HFFc6 (cell line): ENCODE measurements at regions not wholly inside any gene's neighbourhood (a gene's known extent, or its start where the extent isn't known, plus 50 kb on each side); places are given as distances from the start of the nearest gene placed in this dataset.

Source experiments
- DNase-seq: peaks from one replicate; pipeline ENCODE4 v3.0.0-alpha.2; 2018
- H3K27ac Mint-ChIP-seq: 2 replicates; pipeline ENCODE4 v1.8.0; 2020; ENCODE audit warnings: mild to moderate bottlenecking, mixed read lengths
- H3K27me3 Mint-ChIP-seq: 2 replicates; pipeline ENCODE4 v1.8.0; 2021; ENCODE audit warnings: mild to moderate bottlenecking, moderate library complexity, mixed read lengths; ENCODE audit not compliant: insufficient read depth
- H3K36me3 Mint-ChIP-seq: 2 replicates; pipeline ENCODE4 v1.8.0; 2021; ENCODE audit warnings: low read depth, mixed read lengths
- H3K4me1 Mint-ChIP-seq: 2 replicates; pipeline ENCODE4 v1.8.0; 2020; ENCODE audit warnings: low read depth, mixed read lengths
- H3K4me3 Mint-ChIP-seq: 2 replicates; pipeline ENCODE4 v1.8.0; 2020; ENCODE audit warnings: mild to moderate bottlenecking, moderate library complexity, mixed read lengths
- H3K9me3 Mint-ChIP-seq: 2 replicates; pipeline ENCODE4 v1.8.0; 2020; ENCODE audit warnings: mild to moderate bottlenecking, mixed read lengths
- CTCF ChIP-seq: fragments of 200-600 bp; sonication (generic); IDR thresholded peaks from 2 replicates; pipeline ENCODE4 v1.5.0; 2021; ENCODE audit warnings: antibody characterized with exemption, mild to moderate bottlenecking

- Mint-ChIP-seq H3K27ac (no peak overlapping the region), H3K9me3 (no peaks in the 10 kb centered on the region; the same call in 1 of the 2 replicates), H3K27me3 (peaks cover 2% of the 10 kb centered on the region; the same call in 1 of the 2 replicates), H3K4me1 (no peaks in the 10 kb centered on the region), H3K36me3 (no peaks in the 10 kb centered on the region), H3K4me3 (no peak overlapping the region)
- no peak for TF ChIP-seq CTCF
- DNase-seq: no peak
Measured at GRCh38 chr18:60277855-60278480, 94.6 kb downstream of the MC4R start.

GRCh38 chr18:60267391-60268058 lies 105.0 kb downstream of the MC4R start:
- no peak for DNase-seq
- Mint-ChIP-seq H3K4me3 (no peak overlapping the region), H3K27me3 (peaks cover 2% of the 10 kb centered on the region), H3K36me3 (no peaks in the 10 kb centered on the region), H3K9me3 (no peaks in the 10 kb centered on the region), H3K4me1 (no peaks in the 10 kb centered on the region), H3K27ac (no peak overlapping the region)
- TF ChIP-seq CTCF: no peak

GRCh38 chr18:60266558-60266957 lies 106.0 kb downstream of the MC4R start:
- H3K9me3 Mint-ChIP-seq: no peaks in the 10 kb centered on the region
- peaks cover 4% of the 10 kb centered on the region for H3K27me3 Mint-ChIP-seq
- no peak overlapping the region for H3K4me3 Mint-ChIP-seq
- H3K27ac Mint-ChIP-seq: no peak overlapping the region
- no peak for DNase-seq
- H3K36me3 Mint-ChIP-seq: no peaks in the 10 kb centered on the region
- TF ChIP-seq CTCF: no peak
- H3K4me1 Mint-ChIP-seq: no peaks in the 10 kb centered on the region

- no peak for TF ChIP-seq CTCF
- DNase-seq: no peak
- H3K27ac Mint-ChIP-seq: no peak overlapping the region
Measured at GRCh38 chr18:60259052-60259681, 113.4 kb downstream of the MC4R start.

GRCh38 chr18:60249388-60249787 lies 123.2 kb downstream of the MC4R start:
- no peak overlapping the region for H3K4me3 Mint-ChIP-seq
- no peaks in the 10 kb centered on the region for H3K36me3 Mint-ChIP-seq
- no peak for DNase-seq
- no peak for TF ChIP-seq CTCF
- H3K4me1 Mint-ChIP-seq: no peaks in the 10 kb centered on the region
- H3K9me3 Mint-ChIP-seq: no peaks in the 10 kb centered on the region
- no peak overlapping the region for H3K27ac Mint-ChIP-seq
- H3K27me3 Mint-ChIP-seq: no peaks in the 10 kb centered on the region; the same call in none of the 2 replicates

More at GRCh38 chr18:60259052-60259681, 113.4 kb downstream of the MC4R start:
- peaks cover 2% of the 10 kb centered on the region; the same call in 1 of the 2 replicates for H3K27me3 Mint-ChIP-seq
- H3K9me3 Mint-ChIP-seq: no peaks in the 10 kb centered on the region
- H3K36me3 Mint-ChIP-seq: no peaks in the 10 kb centered on the region
- H3K4me3 Mint-ChIP-seq: no peak overlapping the region
- peaks cover 9% of the 10 kb centered on the region for H3K4me1 Mint-ChIP-seq
